CD14-positive monocyte (primary cell): ENCODE measurements at regions not wholly inside any gene's neighbourhood (a gene's known extent, or its start where the extent isn't known, plus 50 kb on each side); places are given as distances from the start of the nearest gene placed in this dataset.
A peak's percentile ranks its signal among the peaks of the same experiment; 100 is the strongest.

ENCODE experiments used
- DNase-seq, 3 donors: peaks; one replicate each; pipeline ENCODE4 v3.0.0-alpha.2; 2011 to 2022
- H2AFZ ChIP-seq: 2 replicates; pipeline ENCODE4 v1.6.0; 2012; ENCODE audit warnings: mild to moderate bottlenecking, low read depth, low read length, inconsistent platforms; ENCODE audit not compliant: insufficient read depth, poor library complexity, severe bottlenecking
- H3K27ac ChIP-seq, 2 donors: 1 replicate in 1 of 2; 2 replicates in 1 of 2; pipeline ENCODE4 v1.5.1; 2012 to 2013; ENCODE audit warnings: low read length in 2 of 2, control low read depth in 1 of 2, inconsistent platforms in 1 of 2, low read depth in 1 of 2, mild to moderate bottlenecking in 1 of 2
- H3K27me3 ChIP-seq, 2 donors: one replicate each; pipeline versions ENCODE4 v1.6.0 to v1.6.1; 2011 to 2013; ENCODE audit warnings: low read length in 2 of 2; ENCODE audit not compliant: control insufficient read depth in 2 of 2, insufficient read depth in 2 of 2
- H3K36me3 ChIP-seq, 2 donors: replicated peaks in 1 of 2; 1 replicate in 1 of 2; 2 replicates in 1 of 2; pipeline versions ENCODE4 v1.5.1 to v1.6.1; 2012 to 2013; ENCODE audit warnings: low read length in 2 of 2, control low read depth in 1 of 2, inconsistent platforms in 1 of 2, mild to moderate bottlenecking in 1 of 2; ENCODE audit not compliant: insufficient read depth in 2 of 2, control insufficient read depth in 1 of 2
- H3K4me1 ChIP-seq, 2 donors: 1 replicate in 1 of 2; 2 replicates in 1 of 2; pipeline versions ENCODE4 v1.5.1 to v1.6.1; 2012 to 2013; ENCODE audit warnings: low read length in 2 of 2, control low read depth in 1 of 2, inconsistent platforms in 1 of 2, mild to moderate bottlenecking in 1 of 2, moderate library complexity in 1 of 2; ENCODE audit not compliant: insufficient read depth in 2 of 2, control insufficient read depth in 1 of 2
- H3K4me2 ChIP-seq: replicated peaks from 2 replicates; pipeline ENCODE3; 2012; ENCODE audit warnings: low read length, moderate library complexity, mild to moderate bottlenecking; ENCODE audit not compliant: poor library complexity, severe bottlenecking; ENCODE audit errors: extremely low read depth
- H3K4me3 ChIP-seq, 3 experiments: fragments of 200-600 bp in 1 of 3; sonication (generic) in 1 of 3; replicated peaks in 1 of 3; 1 replicate in 2 of 3; 2 replicates in 1 of 3; pipeline ENCODE4 v1.5.1; 2011 to 2013; ENCODE audit warnings: low read length in 3 of 3, mild to moderate bottlenecking in 3 of 3, control low read depth in 2 of 3, low read depth in 2 of 3, inconsistent platforms in 1 of 3, moderate library complexity in 1 of 3
- H3K79me2 ChIP-seq: 2 replicates; pipeline ENCODE4 v1.6.0; 2012; ENCODE audit warnings: mild to moderate bottlenecking, control low read depth, inconsistent platforms, low read length, moderate library complexity; ENCODE audit not compliant: insufficient read depth
- H3K9ac ChIP-seq: 2 replicates; pipeline ENCODE4 v1.6.0; 2017; ENCODE audit warnings: low read length, mild to moderate bottlenecking; ENCODE audit not compliant: insufficient read depth, poor library complexity, severe bottlenecking
- H3K9me3 ChIP-seq, 2 donors: replicated peaks in 1 of 2; 1 replicate in 1 of 2; 2 replicates in 1 of 2; pipeline versions ENCODE4 v1.5.1 to v1.6.1; 2012 to 2013; ENCODE audit warnings: low read length in 2 of 2, control low read depth in 1 of 2; ENCODE audit not compliant: control insufficient read depth in 1 of 2, insufficient read depth in 1 of 2
- H4K20me1 ChIP-seq: 2 replicates; pipeline ENCODE4 v1.6.0; 2012; ENCODE audit warnings: mild to moderate bottlenecking, low read length, control low read depth, moderate library complexity; ENCODE audit not compliant: insufficient read depth
- H3K27ac Mint-ChIP-seq, 7 donors: one replicate each; pipeline ENCODE4 v1.8.0; 2020; ENCODE audit warnings: mild to moderate bottlenecking in 7 of 7, mixed read lengths in 7 of 7, moderate library complexity in 6 of 7, inconsistent platforms in 2 of 7
- H3K27me3 Mint-ChIP-seq, 3 donors: one replicate each; pipeline ENCODE4 v1.8.0; 2021 to 2022; ENCODE audit warnings: low read depth in 3 of 3, mild to moderate bottlenecking in 3 of 3, mixed read lengths in 3 of 3, moderate library complexity in 3 of 3, inconsistent platforms in 1 of 3
- H3K36me3 Mint-ChIP-seq, 2 donors: one replicate each; pipeline ENCODE4 v1.8.0; 2020; ENCODE audit warnings: mixed read lengths in 2 of 2, inconsistent platforms in 1 of 2, mild to moderate bottlenecking in 1 of 2
- H3K4me1 Mint-ChIP-seq: one replicate; pipeline ENCODE4 v1.8.0; 2020; ENCODE audit warnings: mild to moderate bottlenecking, mixed read lengths
- H3K4me3 Mint-ChIP-seq, 2 donors: one replicate each; pipeline ENCODE4 v1.8.0; 2020; ENCODE audit warnings: mild to moderate bottlenecking in 2 of 2, mixed read lengths in 2 of 2, moderate library complexity in 1 of 2
- H3K9me3 Mint-ChIP-seq, 7 donors: one replicate each; pipeline ENCODE4 v1.8.0; 2020 to 2022; ENCODE audit warnings: mixed read lengths in 7 of 7, mild to moderate bottlenecking in 6 of 7, moderate library complexity in 6 of 7, inconsistent platforms in 2 of 7
- WGBS: methylation state at CpG from one replicate; pipeline ENCODE4 v1.1.5; 2013; ENCODE audit warnings: missing lambda C conversion rate; ENCODE audit not compliant: insufficient coverage; 5-methylcytosine and 5-hydroxymethylcytosine counted together
- intact Hi-C, 2 donors: fragments of 100-400 bp; cut with micrococcal nuclease; formaldehyde crosslinking; loops; one replicate each; pipeline versions ENCODE4 v1.15.0 to v1.15.1; 2023
- TF ChIP-seq, protein P1 (sequence below): fragments of 200-600 bp; IDR thresholded peaks from one replicate; pipeline ENCODE4 v1.8.0; 2022; ENCODE audit warnings: antibody characterized with exemption, mild to moderate bottlenecking

DNA sequence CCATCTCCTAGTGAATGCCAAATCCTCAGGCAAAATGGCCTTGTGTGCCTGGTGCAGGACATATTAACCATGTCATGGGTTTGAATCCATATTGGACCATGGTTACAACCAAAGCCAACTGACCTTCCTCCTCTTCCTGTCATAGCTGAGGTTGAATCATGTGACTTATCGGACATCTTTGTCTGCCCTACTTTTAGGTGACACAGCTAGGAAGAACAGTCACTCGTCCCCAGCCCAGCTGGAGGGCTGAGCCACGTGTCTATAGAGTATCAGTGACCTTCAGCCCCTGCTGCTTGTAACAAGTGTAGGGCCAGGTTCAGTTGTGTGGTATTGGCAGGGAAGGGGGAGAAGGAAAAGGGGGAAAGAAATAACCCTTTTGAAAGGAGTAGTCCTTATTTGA is 225.2 kb downstream of the KTN1 start:
- DNase-seq, result no peak
- peaks cover 2 to 14% (median 8%) of the 10 kb centered on the region in 7 donors for H3K9me3 Mint-ChIP-seq
- no peak overlapping the region for H2AFZ ChIP-seq
- 94% methylated on average over 3 of the region's 3 CpGs for WGBS
- no peaks in the 10 kb centered on the region for H3K9me3 ChIP-seq
- H3K36me3 Mint-ChIP-seq, result no peaks in the 10 kb centered on the region
- no peak overlapping the region for H3K4me2 ChIP-seq
- peaks cover 4 to 9% of the 10 kb centered on the region in 2 donors for H3K4me1 ChIP-seq
- no peak overlapping the region for H3K4me3 Mint-ChIP-seq
- H4K20me1 ChIP-seq, result no peaks in the 10 kb centered on the region
- peaks cover 0 to 7% (median 3%) of the 10 kb centered on the region in 3 donors for H3K27me3 Mint-ChIP-seq
- no peak overlapping the region for H3K27ac Mint-ChIP-seq
- peaks cover 21% of the 10 kb centered on the region for H3K4me1 Mint-ChIP-seq
- no peaks in the 10 kb centered on the region for H3K27me3 ChIP-seq
- H3K27ac ChIP-seq, result no peak overlapping the region
- intact Hi-C loops, result no loop called here
- no peak overlapping the region for H3K4me3 ChIP-seq
- no peaks in the 10 kb centered on the region for H3K36me3 ChIP-seq
- TF ChIP-seq, protein P1, sequence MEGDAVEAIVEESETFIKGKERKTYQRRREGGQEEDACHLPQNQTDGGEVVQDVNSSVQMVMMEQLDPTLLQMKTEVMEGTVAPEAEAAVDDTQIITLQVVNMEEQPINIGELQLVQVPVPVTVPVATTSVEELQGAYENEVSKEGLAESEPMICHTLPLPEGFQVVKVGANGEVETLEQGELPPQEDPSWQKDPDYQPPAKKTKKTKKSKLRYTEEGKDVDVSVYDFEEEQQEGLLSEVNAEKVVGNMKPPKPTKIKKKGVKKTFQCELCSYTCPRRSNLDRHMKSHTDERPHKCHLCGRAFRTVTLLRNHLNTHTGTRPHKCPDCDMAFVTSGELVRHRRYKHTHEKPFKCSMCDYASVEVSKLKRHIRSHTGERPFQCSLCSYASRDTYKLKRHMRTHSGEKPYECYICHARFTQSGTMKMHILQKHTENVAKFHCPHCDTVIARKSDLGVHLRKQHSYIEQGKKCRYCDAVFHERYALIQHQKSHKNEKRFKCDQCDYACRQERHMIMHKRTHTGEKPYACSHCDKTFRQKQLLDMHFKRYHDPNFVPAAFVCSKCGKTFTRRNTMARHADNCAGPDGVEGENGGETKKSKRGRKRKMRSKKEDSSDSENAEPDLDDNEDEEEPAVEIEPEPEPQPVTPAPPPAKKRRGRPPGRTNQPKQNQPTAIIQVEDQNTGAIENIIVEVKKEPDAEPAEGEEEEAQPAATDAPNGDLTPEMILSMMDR, result no peak
- no peaks in the 10 kb centered on the region for H3K79me2 ChIP-seq
- no peak overlapping the region for H3K9ac ChIP-seq

DNA sequence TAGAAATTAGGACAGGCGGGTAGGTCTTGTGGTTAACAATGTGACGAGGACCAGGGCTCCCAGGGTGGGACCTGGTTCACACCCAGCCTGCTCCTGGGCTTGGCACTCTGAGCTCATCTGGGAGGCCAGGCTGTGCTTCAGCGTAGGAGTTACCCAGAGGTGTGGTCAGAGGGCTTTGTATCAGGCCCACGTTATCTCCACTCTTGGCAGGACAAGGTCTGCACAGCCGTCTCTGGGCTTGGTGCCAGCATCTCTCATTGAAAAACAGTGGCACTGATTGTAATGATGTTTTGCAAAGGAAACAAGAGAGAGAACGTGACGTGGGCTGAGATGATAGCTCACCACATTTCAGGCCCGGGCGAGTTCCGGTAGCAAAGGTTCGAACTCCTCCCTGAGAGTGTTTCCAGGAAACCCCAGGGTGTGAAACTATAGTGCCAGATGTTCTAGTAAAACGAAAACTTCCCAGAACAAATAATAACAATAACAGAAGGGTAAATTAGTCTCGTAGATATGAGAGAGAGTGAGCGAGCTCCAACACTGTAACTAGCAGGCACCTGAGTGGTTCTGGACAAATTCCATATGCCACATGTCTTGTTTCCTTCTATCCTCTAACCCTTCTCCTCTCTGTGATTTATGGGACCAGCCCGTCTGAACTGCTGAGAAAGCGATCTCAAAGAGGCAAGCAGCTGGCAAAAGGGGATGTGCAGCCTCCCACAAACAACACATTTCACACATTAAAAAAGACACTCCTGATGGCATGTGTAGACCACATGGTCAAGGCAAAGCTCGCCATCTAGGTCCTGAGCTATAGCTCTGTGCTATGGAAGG is 227.3 kb downstream of the KTN1 start:
- H3K9me3 ChIP-seq, result no peaks in the 10 kb centered on the region
- H3K79me2 ChIP-seq, result no peaks in the 10 kb centered on the region
- H2AFZ ChIP-seq, result peak overlapping the region; percentile 1
- no peak overlapping the region for H3K4me3 ChIP-seq
- H3K27ac ChIP-seq, result no peak overlapping the region
- DNase-seq, result no peak
- H3K4me2 ChIP-seq, result no peak overlapping the region
- no peaks in the 10 kb centered on the region for H3K36me3 ChIP-seq
- TF ChIP-seq, protein P1, result no peak
- intact Hi-C loops, result no loop called here
- Mint-ChIP-seq H3K27me3 (peaks cover 2 to 7% (median 3%) of the 10 kb centered on the region in 3 donors), H3K27ac (peak overlapping the region in 1 of 7 donors; percentile 18), H3K9me3 (peaks cover 3 to 17% (median 11%) of the 10 kb centered on the region in 7 donors), H3K36me3 (peaks cover 3 to 8% of the 10 kb centered on the region in 2 donors), H3K4me3 (peak overlapping the region in 1 of 2 donors; percentile 43), H3K4me1 (peaks cover 19% of the 10 kb centered on the region)
- H3K9ac ChIP-seq, result no peak overlapping the region
- no peaks in the 10 kb centered on the region for H4K20me1 ChIP-seq
- 35% methylated on average over 9 of the region's 17 CpGs for WGBS
- peaks cover 4 to 9% of the 10 kb centered on the region in 2 donors for H3K4me1 ChIP-seq
- no peaks in the 10 kb centered on the region for H3K27me3 ChIP-seq
